K562 (cell line): ENCODE measurements at regions not wholly inside any gene's neighbourhood (a gene's known extent, or its start where the extent isn't known, plus 50 kb on each side); places are given as distances from the start of the nearest gene placed in this dataset.
A peak's percentile ranks its signal among the peaks of the same experiment; 100 is the strongest.

Experiments
- ATF2 ChIP-seq: sonication (generic); formaldehyde crosslinking; IDR thresholded peaks from 2 replicates; pipeline ENCODE4 v1.8.1; 2022; ENCODE audit warnings: missing genetic modification reagents
- BRD9 ChIP-seq: fragments of 450-650 bp; IDR thresholded peaks from 2 replicates; pipeline ENCODE4 v1.6.1; 2018; ENCODE audit warnings: low read depth; ENCODE audit not compliant: partially characterized antibody
- CEBPG ChIP-seq, 3 experiments: fragments of 200-800 bp in 1 of 3; sonication (Bioruptor generic) in 1 of 3; sonication (generic) in 1 of 3; formaldehyde crosslinking in 1 of 3; IDR thresholded peaks in 2 of 3; conservative IDR thresholded peaks in 1 of 3; 2 replicates each; pipeline versions ENCODE4 v1.6.1 to v1.8.0; 2016 to 2022; ENCODE audit warnings: missing compliant biosample characterization in 2 of 3, missing genetic modification characterization in 2 of 3, mild to moderate bottlenecking in 1 of 3, missing genetic modification reagents in 1 of 3
- CREB3 ChIP-seq: fragments of 450-650 bp; conservative IDR thresholded peaks from 2 replicates; pipeline ENCODE4 v1.6.1; 2016; ENCODE audit warnings: missing genetic modification characterization, low read depth, mild to moderate bottlenecking, missing compliant biosample characterization, moderate library complexity
- DACH1 ChIP-seq: fragments of 450-650 bp; IDR thresholded peaks from 2 replicates; pipeline ENCODE4 v1.6.1; 2018; ENCODE audit not compliant: partially characterized antibody
- E2F4 ChIP-seq: sonication (generic); formaldehyde crosslinking; IDR thresholded peaks from 2 replicates; pipeline ENCODE4 v1.8.0; 2022; ENCODE audit warnings: mild to moderate bottlenecking, low read depth, missing genetic modification reagents
- EHMT2 ChIP-seq: fragments of 450-650 bp; IDR thresholded peaks from 2 replicates; pipeline ENCODE4 v1.6.1; 2018; ENCODE audit warnings: antibody characterized with exemption
- ERF ChIP-seq: fragments of 450-650 bp; formaldehyde crosslinking; IDR thresholded peaks from 2 replicates; pipeline ENCODE4 v1.4.0; 2020; ENCODE audit warnings: mild to moderate bottlenecking, mixed read lengths
- FOSL1 ChIP-seq: fragments of 200-800 bp; sonication (Bioruptor generic); conservative IDR thresholded peaks from 2 replicates; pipeline ENCODE4 v1.6.1; 2016; ENCODE audit warnings: missing genetic modification characterization, missing compliant biosample characterization
- FOXA1 ChIP-seq: fragments of 450-650 bp; IDR thresholded peaks from 2 replicates; pipeline ENCODE4 v1.6.1; 2016; ENCODE audit warnings: mild to moderate bottlenecking, borderline replicate concordance
- HMBOX1 ChIP-seq: sonication (generic); IDR thresholded peaks from 2 replicates; pipeline ENCODE4 v1.6.1; 2016
- MAFG ChIP-seq: fragments of 450-650 bp; conservative IDR thresholded peaks from 2 replicates; pipeline ENCODE4 v1.6.1; 2016; ENCODE audit warnings: missing genetic modification characterization, missing compliant biosample characterization
- MAFK ChIP-seq: IDR thresholded peaks from 2 replicates; pipeline ENCODE4 v1.6.1; 2011; ENCODE audit warnings: low read length, improper control_type of control experiment
- PTBP1 ChIP-seq: fragments of 200-400 bp; formaldehyde crosslinking; IDR thresholded peaks from 2 replicates; pipeline ENCODE4 v1.6.1; 2017; ENCODE audit warnings: low read depth, low read length
- RFX7 ChIP-seq: fragments of 250-450 bp; sonication (Bioruptor Pico); IDR thresholded peaks from 2 replicates; pipeline ENCODE4 v1.5.1; 2021; ENCODE audit warnings: mild to moderate bottlenecking
- SETDB1 ChIP-seq: IDR thresholded peaks from one replicate; pipeline ENCODE4 v1.6.1; 2012; ENCODE audit warnings: low read length, control low read depth, inconsistent platforms
- SLC30A9 ChIP-seq: fragments of 250-450 bp; sonication (Bioruptor Pico); IDR thresholded peaks from 2 replicates; pipeline ENCODE4 v1.8.0; 2022; ENCODE audit warnings: mild to moderate bottlenecking, moderate library complexity
- TAF1 ChIP-seq: IDR thresholded peaks from 2 replicates; pipeline ENCODE4 v1.6.1; 2011; ENCODE audit warnings: mild to moderate bottlenecking, low read length, moderate library complexity; ENCODE audit not compliant: insufficient read depth, control insufficient read depth, severe bottlenecking; ENCODE audit errors: extremely low read depth
- TFAP4 ChIP-seq: sonication (generic); formaldehyde crosslinking; IDR thresholded peaks from 2 replicates; pipeline ENCODE4 v1.8.0; 2022; ENCODE audit warnings: missing genetic modification reagents, mild to moderate bottlenecking, moderate library complexity, borderline replicate concordance
- ZBTB12 ChIP-seq: fragments of 250-450 bp; sonication (Bioruptor Pico); IDR thresholded peaks from 2 replicates; pipeline ENCODE4 v1.4.0; 2020
- ZNF165 ChIP-seq: fragments of 250-450 bp; sonication (Bioruptor Pico); IDR thresholded peaks from 2 replicates; pipeline ENCODE4 v1.4.0; 2020; ENCODE audit warnings: borderline replicate concordance
- ZNF175 ChIP-seq: fragments of 200-800 bp; sonication (Bioruptor generic); IDR thresholded peaks from 2 replicates; pipeline ENCODE4 v1.6.1; 2016; ENCODE audit warnings: low read depth, mild to moderate bottlenecking, missing genetic modification characterization, missing compliant biosample characterization
- ZNF830 ChIP-seq: fragments of 250-450 bp; sonication (Bioruptor Pico); IDR thresholded peaks from 2 replicates; pipeline ENCODE4 v1.5.0; 2021; ENCODE audit warnings: mild to moderate bottlenecking

- TF ChIP-seq CEBPG (CRISPR knock-in tag; IDR thresholded peaks at IDR 0.05) (0 out of 2 replicates have a peak, but pooled peaks have one; percentile 25), CEBPG (tag; conservative IDR thresholded peaks at IDR 0.05 in 1 of 2, IDR thresholded peaks at IDR 0.05 in 1 of 2) (no peak), HMBOX1 (no peak), ERF (CRISPR knock-in tag) (0 out of 2 replicates have a peak, but pooled peaks have one; percentile 17), SLC30A9 (CRISPR knock-in tag) (no peak), ZNF175 (CRISPR knock-in tag) (no peak), CREB3 (tag) (no peak), E2F4 (CRISPR knock-in tag) (no peak), RFX7 (CRISPR knock-in tag) (no peak), BRD9 (peak; percentile 38), SETDB1 (no peak), ATF2 (no peak), MAFK (no peak; the same call in 1 of the 2 replicates), MAFG (tag) (peak; percentile 41), FOSL1 (tag) (peak; percentile 41; the same call in 1 of the 2 replicates), TAF1 (no peak), TFAP4 (peak; percentile 20; the same call in 1 of the 2 replicates), ZBTB12 (CRISPR knock-in tag) (no peak), EHMT2 (no peak), FOXA1 (no peak), ZNF830 (CRISPR knock-in tag) (no peak), ZNF165 (CRISPR knock-in tag) (peak; percentile 82), DACH1 (no peak), PTBP1 (no peak)
Measured at GRCh38 chr3:193837347-193837827, 244.4 kb downstream of the OPA1 start (continued).
